Muscle of leg (tissue), 3 donors: ENCODE measurements at regions not wholly inside any gene's neighbourhood (a gene's known extent, or its start where the extent isn't known, plus 50 kb on each side); places are given as distances from the start of the nearest gene placed in this dataset.
A peak's percentile ranks its signal among the peaks of the same experiment; 100 is the strongest.

Experiments
- DNase-seq: peaks from one replicate; pipeline ENCODE4 v3.0.0; 2013
- H3K27ac ChIP-seq: one replicate; pipeline ENCODE4 v1.5.1; 2013; ENCODE audit warnings: mild to moderate bottlenecking, low read length, control low read depth
- H3K27me3 ChIP-seq: one replicate; pipeline ENCODE4 v1.6.1; 2013; ENCODE audit warnings: low read length; ENCODE audit not compliant: control insufficient read depth, insufficient read depth
- H3K36me3 ChIP-seq: one replicate; pipeline ENCODE4 v1.6.1; 2013; ENCODE audit warnings: low read length; ENCODE audit not compliant: control insufficient read depth, insufficient read depth
- H3K4me1 ChIP-seq: one replicate; pipeline ENCODE4 v1.6.1; 2013; ENCODE audit warnings: low read length; ENCODE audit not compliant: control insufficient read depth, insufficient read depth
- H3K4me3 ChIP-seq: one replicate; pipeline ENCODE4 v1.5.1; 2013; ENCODE audit warnings: low read length, control low read depth
- H3K9me3 ChIP-seq: replicated peaks from 2 replicates; pipeline ENCODE4 v1.6.1; 2013; ENCODE audit warnings: low read depth, low read length; ENCODE audit not compliant: control insufficient read depth
- WGBS: methylation state at CpG from one replicate; pipeline ENCODE4 v1.1.5; 2013; ENCODE audit warnings: missing lambda C conversion rate; ENCODE audit not compliant: insufficient coverage; 5-methylcytosine and 5-hydroxymethylcytosine counted together

DNA sequence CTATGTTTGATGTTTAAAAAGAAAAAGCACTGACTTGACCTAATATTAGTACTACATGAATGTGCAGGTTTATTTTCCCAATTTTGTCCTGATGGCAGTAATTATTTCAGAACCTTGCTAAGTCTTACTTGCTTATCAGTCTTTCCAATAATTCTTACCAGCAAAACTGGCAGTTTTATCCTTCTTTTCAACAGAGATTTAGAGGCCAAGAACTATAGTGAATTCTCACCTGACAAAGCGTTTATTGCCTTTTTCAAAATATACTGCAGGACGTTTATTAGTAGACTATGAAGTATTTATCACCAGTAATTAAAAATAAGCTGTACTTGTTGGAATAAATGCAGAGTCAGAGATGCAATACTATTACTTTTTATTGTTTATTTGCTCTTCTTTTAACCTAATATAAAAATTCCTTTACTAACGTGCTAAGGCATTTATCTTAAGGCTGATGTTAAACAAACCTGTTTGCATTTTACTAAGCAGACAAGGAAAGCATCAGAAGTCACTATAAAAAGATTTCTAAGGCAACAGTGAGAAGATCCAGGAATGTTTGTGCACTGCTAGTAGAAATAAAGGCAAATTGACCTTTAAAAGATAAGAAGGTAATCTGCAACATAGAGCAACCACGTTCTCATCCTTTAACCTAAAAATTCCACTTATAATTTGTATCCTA lies 80.3 kb upstream of the NOCT start:
- Histone ChIP-seq H3K4me1 (no peaks in the 10 kb centered on the region), H3K27me3 (no peaks in the 10 kb centered on the region), H3K9me3 (no peaks in the 10 kb centered on the region), H3K27ac (no peak overlapping the region), H3K4me3 (no peak overlapping the region), H3K36me3 (no peaks in the 10 kb centered on the region)
- WGBS, result no CpG with 5 or more reads among the region's 4 CpGs
- DNase-seq, result no peak

DNA sequence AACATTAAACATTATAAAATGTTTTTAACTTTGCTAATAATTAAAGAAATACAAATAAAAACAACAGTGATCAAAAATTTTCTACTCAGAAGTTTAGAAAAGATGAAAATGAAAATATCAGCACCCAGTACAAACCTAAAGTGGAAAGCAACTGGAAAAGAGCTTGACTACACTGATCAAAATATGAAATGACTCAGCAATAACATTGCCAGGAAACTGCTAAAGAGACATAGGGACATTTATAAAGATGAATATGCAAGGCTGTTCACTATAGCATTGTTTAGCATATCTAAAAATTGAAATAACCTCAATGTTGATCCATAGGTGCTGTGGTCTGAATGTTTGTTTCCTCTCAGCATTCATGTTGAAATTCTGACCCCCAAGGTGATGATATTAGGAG lies 88.5 kb upstream of the NOCT start:
- no peak overlapping the region for H3K27ac ChIP-seq
- H3K36me3 ChIP-seq, result no peaks in the 10 kb centered on the region
- H3K4me1 ChIP-seq, result no peaks in the 10 kb centered on the region
- no peaks in the 10 kb centered on the region for H3K27me3 ChIP-seq
- DNase-seq, result peak; percentile 19
- no peak overlapping the region for H3K4me3 ChIP-seq
- no peaks in the 10 kb centered on the region for H3K9me3 ChIP-seq

DNA sequence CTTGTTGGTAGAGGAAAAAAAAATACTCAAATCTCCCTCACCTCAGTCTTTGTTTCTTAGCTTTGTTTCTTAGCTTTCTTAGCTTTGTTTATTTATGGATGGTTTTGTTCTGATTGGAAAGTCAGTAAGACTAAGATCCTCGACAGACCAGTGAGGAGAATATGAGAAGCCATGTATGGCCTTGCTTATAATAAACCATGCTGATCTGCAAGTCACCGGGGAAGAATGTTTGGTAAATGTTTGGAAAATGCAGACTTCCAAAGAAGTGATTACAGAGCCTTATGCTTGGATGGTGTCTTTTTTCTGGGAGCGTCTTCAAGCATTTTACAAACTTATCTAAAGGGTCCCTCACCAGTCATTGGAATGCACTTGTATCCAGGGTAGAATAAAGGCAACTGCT lies 90.1 kb upstream of the NOCT start:
- H3K27ac ChIP-seq, result no peak overlapping the region
- H3K4me1 ChIP-seq, result no peaks in the 10 kb centered on the region
- no peaks in the 10 kb centered on the region for H3K36me3 ChIP-seq
- no CpG with 5 or more reads among the region's 3 CpGs for WGBS
- no peak for DNase-seq
- H3K9me3 ChIP-seq, result no peaks in the 10 kb centered on the region
- H3K4me3 ChIP-seq, result no peak overlapping the region
- H3K27me3 ChIP-seq, result no peaks in the 10 kb centered on the region

DNA sequence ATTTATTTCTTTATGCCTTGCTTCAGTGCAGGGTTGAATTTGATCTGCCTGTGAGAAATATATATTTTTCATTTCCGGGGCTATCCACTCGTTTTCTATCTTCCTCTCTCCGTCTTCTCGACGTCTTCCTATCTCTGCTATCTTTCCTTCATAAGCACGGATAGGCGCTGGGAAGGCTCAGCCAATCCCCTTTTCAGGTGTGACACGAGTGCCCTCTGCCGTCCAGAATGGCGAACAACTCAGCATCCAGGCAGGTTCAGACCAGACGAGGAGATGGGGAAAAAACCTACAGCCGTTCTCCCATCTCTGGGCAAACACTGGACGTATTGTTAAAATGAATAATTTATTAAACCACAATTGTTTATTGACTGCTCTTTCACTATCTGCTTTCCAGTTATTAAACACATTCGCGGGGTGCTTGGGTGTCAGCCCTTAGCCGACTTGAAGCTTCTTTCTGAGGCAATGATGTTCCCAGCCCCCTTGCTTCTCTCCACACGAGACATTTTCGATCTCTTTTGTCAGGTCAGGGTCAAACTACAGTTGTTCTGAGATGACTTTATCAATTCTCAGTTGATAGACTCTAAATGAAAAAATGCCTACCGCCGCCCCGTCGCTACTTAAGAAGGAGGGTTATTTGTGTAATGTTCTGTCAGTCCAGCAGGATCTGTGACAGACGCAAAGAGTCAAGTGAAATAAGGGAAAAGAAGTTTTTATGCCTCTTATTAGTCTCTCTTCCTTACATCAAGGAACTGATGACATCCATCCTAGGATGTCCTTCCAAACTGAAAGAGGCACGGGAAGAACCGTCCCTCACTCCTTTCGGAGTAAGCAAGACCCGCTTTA lies 96.3 kb upstream of the NOCT start:
- no peaks in the 10 kb centered on the region for H3K9me3 ChIP-seq
- H3K4me3 ChIP-seq, result no peak overlapping the region
- no peaks in the 10 kb centered on the region for H3K27me3 ChIP-seq
- DNase-seq, result peak; percentile 84
- no peak overlapping the region for H3K27ac ChIP-seq
- H3K36me3 ChIP-seq, result no peaks in the 10 kb centered on the region
- no peaks in the 10 kb centered on the region for H3K4me1 ChIP-seq
- WGBS, result 18% methylated on average over 12 of the region's 27 CpGs

DNA sequence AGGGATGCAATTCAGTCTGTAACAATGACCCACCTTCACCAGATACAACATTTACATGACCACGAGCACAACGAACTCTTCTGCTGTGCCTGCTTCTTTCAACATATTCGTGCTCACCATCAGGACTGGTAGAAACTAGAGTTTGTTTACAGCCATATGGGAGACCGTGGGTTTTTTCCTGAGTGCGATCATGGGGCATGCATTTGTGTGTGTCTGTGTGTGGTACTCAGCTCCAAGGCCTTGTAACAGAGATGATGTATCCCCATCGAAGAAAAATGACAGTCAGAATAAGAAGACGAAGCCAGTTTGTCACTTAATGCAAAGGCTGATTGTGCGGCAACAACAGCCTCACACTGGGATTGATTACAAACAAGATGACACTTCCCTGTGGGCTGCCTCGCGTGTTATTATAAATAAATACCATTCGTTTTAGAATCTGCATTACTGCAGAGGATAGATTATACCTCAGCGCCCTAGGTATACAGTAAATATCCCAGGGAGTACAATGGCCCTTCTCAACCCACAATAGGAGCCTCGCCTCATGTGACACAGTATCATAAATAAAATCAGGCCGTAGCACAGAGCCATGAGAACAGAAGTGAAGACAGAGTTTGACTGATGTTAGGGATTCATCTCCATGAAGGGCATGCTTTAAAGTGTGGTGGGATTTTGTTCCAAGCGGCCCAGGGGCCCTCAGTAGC lies 97.3 kb upstream of the NOCT start:
- WGBS, result 96% methylated on average over 5 of the region's 15 CpGs
- Histone ChIP-seq H3K4me1 (no peaks in the 10 kb centered on the region), H3K36me3 (no peaks in the 10 kb centered on the region), H3K4me3 (no peak overlapping the region), H3K27me3 (no peaks in the 10 kb centered on the region), H3K27ac (no peak overlapping the region), H3K9me3 (no peaks in the 10 kb centered on the region)
- no peak for DNase-seq

DNA sequence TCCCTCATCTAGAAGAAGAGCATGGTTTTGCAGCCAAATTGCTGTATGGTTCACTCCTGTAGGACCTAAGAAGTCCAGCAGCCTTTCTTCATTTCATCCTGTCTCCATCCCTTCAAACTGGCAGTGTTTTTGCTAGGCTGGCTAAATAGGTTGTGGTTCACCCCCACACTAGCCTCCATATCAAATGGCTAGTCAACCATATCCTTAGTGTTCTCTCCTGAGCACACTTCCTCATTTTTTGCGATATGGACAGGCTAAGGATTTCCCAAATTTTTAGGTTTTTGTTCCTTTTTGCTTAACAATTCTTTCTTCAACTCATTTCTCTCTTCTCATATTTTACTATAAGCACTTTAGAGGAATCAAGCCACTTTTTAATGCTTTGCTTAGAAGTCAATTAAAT lies 98.8 kb upstream of the NOCT start:
- Histone ChIP-seq H3K27ac (no peak overlapping the region), H3K4me1 (no peaks in the 10 kb centered on the region), H3K4me3 (no peak overlapping the region), H3K27me3 (no peaks in the 10 kb centered on the region), H3K9me3 (no peaks in the 10 kb centered on the region), H3K36me3 (no peaks in the 10 kb centered on the region)
- WGBS, result no CpG with 5 or more reads among the region's 1 CpG
- DNase-seq, result no peak

DNA sequence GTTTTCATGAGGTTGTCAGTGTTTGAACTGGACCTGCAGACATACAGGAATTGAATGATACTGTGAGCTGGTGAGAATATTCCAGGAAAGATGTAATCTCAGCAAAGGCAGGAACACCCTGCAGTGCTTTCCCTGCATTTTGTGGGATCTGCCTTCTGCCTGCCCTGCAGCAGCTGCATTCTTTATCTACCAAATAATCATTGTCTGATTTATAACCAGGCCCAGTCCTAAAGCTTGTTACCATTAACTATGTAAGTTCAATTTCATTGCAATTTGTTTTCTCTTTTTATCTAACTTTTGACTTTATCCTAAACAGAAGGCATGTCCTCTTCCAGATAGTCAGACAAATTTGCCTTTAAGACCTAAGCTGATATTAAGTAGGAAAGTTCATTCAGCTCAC lies 99.8 kb upstream of the NOCT start:
- Histone ChIP-seq H3K27ac (no peak overlapping the region), H3K9me3 (no peaks in the 10 kb centered on the region)
- DNase-seq, result no peak

DNA sequence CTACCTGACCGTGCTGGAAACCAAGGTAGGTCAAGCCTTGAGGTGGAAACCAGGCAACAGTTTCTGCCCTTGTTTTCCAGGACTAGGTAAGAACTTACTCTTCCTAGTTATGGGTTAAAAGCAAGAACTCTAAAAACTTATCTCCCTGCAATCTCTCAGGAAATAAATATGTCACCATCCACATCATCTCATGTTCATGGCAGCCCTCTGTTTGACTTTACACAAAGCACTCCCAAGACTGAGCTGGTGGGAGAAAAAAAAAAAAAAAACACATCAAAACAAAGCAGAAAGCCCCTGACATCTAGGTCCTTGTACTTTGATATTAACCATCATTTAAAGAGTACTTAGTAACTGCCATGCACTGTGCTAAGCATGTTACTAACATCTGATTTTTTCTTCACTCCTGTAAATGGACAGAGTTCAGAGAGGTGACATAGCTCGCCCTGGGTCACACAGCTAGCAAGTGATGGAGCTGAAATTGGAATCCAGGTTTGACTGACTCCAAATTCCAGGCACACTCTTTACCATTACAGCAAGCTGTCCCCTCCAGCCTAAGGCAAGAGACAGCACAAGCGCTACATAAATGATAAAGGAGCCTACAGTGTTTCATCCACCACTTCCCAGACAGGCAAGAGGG lies 102.8 kb upstream of the NOCT start:
- no peaks in the 10 kb centered on the region for H3K9me3 ChIP-seq
- no peaks in the 10 kb centered on the region for H3K36me3 ChIP-seq
- DNase-seq, result no peak
- peaks cover 11% of the 10 kb centered on the region for H3K4me1 ChIP-seq
- 29% methylated on average over 1 of the region's 3 CpGs for WGBS
- H3K27ac ChIP-seq, result no peak overlapping the region
- H3K27me3 ChIP-seq, result no peaks in the 10 kb centered on the region
- no peak overlapping the region for H3K4me3 ChIP-seq

More for the DNA sequence above, 99.8 kb upstream of the NOCT start:
- no peaks in the 10 kb centered on the region for H3K36me3 ChIP-seq
- H3K4me1 ChIP-seq, result peaks cover 8% of the 10 kb centered on the region
- no peaks in the 10 kb centered on the region for H3K27me3 ChIP-seq
- H3K4me3 ChIP-seq, result no peak overlapping the region

DNA sequence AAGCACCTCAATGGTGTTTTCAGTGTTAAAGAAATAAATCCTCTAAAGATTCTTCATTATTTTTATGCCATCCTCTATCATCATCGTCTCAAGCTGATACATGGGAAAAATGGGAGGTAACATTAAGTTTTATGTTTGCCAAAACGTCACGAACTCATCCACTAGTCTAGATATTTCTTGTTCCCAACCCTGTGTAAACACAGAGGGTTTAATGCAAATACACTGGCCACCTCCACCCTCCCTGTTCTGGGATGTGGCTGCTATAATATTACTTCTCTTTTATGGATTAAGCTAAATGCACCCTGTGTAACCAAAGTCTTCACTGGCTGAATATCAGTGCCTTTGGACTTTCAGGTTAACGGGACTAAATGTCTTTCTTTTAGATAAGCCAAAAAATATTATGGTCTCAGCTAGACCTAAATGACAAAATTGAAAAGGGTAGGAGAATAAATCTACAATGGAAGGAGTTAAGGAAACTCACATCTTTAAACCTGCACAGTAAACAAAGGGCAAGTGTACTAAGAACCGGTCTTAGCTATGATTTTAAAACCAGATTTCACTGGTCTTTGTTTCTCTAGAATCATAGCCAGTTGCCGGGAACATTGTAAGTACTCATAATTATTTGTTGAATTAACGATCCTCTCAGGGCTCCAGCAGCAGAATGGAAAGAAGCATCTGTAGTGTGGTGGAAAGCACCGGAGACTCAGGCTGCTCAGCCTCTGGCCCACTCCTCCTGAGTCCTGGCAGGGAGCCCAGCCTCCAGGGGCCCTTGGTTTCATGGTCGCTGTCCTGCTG lies 103.5 kb upstream of the NOCT start:
- 40% methylated on average over 3 of the region's 9 CpGs for WGBS

More for the DNA sequence above, 103.5 kb upstream of the NOCT start:
- Histone ChIP-seq H3K27me3 (no peaks in the 10 kb centered on the region), H3K4me1 (peaks cover 11% of the 10 kb centered on the region), H3K4me3 (no peak overlapping the region), H3K27ac (no peak overlapping the region), H3K36me3 (no peaks in the 10 kb centered on the region), H3K9me3 (no peaks in the 10 kb centered on the region)
- peak; percentile 71 for DNase-seq
